ENCODE measurements at regions not wholly inside any gene's neighbourhood (a gene's known extent, or its start where the extent isn't known, plus 50 kb on each side); places are given as distances from the start of the nearest gene placed in this dataset.

DNA sequence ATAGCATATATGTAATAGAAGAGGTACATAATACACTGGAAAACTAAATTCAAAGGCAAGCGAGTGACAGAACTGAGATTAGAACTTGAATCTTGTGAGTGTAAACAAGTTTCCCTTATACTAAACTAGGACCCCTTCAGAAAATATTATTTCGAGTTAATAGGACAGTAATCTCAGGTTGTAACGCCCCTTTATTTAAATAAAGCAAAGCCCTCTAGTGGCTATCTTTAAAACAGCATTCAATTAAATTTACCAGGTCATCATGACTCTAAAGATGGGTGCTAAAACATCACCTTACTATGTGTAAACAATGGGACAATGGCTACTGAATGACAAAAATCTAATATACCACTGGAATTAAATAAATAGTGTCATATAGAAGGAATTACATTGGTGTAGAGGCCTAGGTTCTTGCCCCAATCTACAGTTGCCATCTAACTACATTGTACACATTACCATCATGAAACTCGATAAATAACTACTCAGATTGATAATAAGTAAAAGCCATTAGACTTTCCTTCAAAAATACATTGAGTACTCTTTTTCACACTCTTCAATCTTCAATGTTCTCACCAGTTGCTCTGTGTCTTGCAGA is 255.4 kb upstream of the IRAK1BP1 start:
- TF ChIP-seq, protein P1, sequence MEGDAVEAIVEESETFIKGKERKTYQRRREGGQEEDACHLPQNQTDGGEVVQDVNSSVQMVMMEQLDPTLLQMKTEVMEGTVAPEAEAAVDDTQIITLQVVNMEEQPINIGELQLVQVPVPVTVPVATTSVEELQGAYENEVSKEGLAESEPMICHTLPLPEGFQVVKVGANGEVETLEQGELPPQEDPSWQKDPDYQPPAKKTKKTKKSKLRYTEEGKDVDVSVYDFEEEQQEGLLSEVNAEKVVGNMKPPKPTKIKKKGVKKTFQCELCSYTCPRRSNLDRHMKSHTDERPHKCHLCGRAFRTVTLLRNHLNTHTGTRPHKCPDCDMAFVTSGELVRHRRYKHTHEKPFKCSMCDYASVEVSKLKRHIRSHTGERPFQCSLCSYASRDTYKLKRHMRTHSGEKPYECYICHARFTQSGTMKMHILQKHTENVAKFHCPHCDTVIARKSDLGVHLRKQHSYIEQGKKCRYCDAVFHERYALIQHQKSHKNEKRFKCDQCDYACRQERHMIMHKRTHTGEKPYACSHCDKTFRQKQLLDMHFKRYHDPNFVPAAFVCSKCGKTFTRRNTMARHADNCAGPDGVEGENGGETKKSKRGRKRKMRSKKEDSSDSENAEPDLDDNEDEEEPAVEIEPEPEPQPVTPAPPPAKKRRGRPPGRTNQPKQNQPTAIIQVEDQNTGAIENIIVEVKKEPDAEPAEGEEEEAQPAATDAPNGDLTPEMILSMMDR (conservative IDR thresholded peaks at IDR 0.05), result peak; percentile 71
- no peak overlapping the region for H3K27ac ChIP-seq

DNA sequence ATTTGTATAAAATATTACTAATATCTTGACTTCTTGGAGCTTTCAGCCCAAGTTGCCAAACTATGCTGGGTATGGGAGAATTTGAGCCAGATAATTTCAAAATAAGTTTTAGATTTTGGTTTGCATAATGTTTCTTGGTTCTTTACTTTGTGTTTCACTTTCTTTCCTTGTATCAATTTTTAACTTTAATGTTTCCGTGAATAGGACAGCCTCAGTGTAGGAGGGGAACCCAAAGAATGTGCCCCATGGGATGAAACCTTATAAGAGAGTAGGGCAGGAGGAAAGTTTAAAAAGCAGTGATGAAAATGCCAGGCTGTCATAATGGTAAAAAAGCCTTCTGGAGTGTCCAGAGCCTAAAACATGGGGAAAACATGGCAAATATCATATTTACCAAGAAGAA is 252.4 kb upstream of the IRAK1BP1 start:
- H3K27ac ChIP-seq, result no peak overlapping the region
- TF ChIP-seq, protein P1 (conservative IDR thresholded peaks at IDR 0.05), result no peak

DNA sequence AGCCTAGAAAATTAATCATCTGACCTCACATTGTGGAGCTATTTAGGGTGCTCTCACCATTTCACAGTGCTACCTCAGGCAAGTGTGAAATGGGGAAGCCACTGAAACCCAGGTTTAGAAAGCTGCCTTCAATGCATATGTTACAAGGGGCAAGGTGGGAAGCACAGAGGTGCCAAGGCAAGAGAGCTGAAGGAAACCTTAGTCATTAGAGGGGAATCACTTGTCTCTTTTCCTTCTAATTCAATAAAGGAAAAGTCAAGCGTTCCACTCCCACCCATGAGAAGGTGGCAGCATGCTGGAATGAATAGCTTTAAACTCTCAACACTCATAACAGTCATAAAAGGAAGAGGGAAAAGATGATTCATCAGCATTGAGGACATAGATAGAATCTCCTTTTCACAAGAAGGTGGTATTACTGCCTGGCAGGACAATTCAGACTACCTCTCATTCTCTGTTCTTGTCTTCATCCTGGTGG is 251.9 kb upstream of the IRAK1BP1 start:
- TF ChIP-seq, protein P1 (conservative IDR thresholded peaks at IDR 0.05), result no peak
- H3K27ac ChIP-seq, result no peak overlapping the region

DNA sequence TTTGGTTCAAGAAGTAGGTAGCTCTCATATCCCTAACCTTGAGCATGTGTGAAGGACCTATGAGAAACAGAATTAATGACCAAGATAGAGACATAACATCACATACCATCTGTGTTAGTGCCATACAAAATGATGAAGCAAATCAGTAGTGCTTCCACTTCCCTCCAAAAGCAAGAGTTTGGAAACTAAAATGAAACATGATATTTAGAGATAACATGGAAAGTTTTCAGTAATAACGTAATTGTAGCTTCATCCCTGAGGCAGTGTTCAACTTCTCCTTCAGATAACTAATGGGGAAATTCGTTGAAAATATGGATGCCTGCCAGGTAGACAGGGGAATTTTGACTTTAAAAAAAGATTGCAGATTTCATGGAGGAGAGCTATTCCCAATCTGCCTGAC is 248.4 kb upstream of the IRAK1BP1 start:
- no peak overlapping the region for H3K27ac ChIP-seq
- TF ChIP-seq, protein P1 (conservative IDR thresholded peaks at IDR 0.05), result no peak

DNA sequence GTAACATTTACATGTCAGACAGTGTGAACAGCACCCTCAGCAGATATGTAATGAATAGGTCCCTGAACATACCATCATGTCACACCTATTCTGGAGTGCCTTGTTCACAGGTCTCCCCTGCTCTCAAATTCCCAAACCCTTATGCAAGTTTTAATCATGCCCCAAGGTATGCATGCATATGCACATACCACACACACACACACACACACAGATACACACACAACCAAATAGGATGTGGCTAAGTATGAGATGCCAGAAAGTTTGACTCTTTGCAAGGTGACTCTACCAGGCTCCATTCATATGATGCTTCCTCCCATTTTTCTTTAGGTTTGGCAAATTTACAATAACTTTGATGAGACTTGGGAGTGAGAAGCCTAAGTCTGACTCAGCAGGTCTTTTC is 243.8 kb upstream of the IRAK1BP1 start:
- H3K27ac ChIP-seq, result no peak overlapping the region
- TF ChIP-seq, protein P1 (conservative IDR thresholded peaks at IDR 0.05), result no peak

DNA sequence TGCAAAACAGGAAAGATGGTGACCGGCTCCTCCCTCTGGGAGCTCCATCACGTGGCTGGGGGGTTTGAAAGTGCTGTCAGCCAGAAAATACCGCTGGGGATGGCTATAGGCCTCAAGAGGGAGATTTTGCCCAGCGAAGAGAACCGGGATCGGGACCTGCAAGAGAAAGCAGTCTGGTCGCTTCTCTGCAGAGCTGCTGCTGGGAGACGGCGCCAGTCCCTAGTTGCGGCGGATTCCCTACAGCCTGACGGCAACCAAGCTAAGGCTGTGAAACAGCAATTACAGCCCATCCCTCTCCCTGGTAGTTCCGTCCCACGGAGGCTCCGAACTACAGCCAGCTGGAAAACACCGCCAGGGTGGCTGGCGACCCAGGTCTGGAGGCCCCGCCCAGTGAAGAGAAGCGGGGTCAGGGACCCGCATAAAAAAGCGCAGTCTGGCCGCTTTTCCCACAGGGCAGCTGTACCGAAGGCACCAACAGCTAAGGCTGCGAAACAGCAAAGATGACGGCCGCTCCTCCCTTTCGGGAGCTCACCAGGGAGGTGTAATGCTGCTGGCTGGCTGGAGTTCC is 238.1 kb upstream of the IRAK1BP1 start:
- no peak overlapping the region for H3K27ac ChIP-seq
- TF ChIP-seq, protein P1 (conservative IDR thresholded peaks at IDR 0.05), result no peak

DNA sequence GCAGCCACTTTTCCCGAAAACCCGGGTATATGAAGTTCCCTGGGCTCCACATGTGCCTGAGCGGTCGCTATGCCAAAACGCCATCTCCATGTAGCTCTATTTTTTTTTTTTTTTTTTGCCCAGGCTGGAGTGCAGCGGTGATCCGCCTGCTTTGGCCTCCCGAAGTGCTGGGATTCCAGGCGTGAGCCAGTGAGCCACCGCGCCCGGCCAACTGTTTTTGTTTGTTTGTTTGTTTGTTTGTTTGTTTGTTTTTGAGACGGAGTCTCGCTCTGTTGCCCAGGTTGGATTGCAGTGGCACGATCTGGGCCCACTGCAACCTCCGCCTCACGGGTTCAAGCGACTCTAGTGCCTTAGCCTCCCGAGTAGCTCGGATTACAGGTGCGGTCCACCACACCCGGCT is 237.5 kb upstream of the IRAK1BP1 start:
- TF ChIP-seq, protein P1 (conservative IDR thresholded peaks at IDR 0.05), result no peak

More for the DNA sequence above, 237.5 kb upstream of the IRAK1BP1 start:
- no peak overlapping the region for H3K27ac ChIP-seq
